HL-60 (cell line): ENCODE measurements at regions not wholly inside any gene's neighbourhood (a gene's known extent, or its start where the extent isn't known, plus 50 kb on each side); places are given as distances from the start of the nearest gene placed in this dataset.

ENCODE experiments used
- GABPA ChIP-seq: IDR thresholded peaks from 2 replicates; pipeline ENCODE4 v1.6.1; 2012; ENCODE audit warnings: low read depth
- POLR2AphosphoS5 ChIP-seq: IDR thresholded peaks from 2 replicates; pipeline ENCODE4 v1.6.1; 2012; ENCODE audit warnings: low read depth
- TF ChIP-seq, protein P1 (sequence below): IDR thresholded peaks from one replicate; pipeline ENCODE4 v1.5.1; 2011; ENCODE audit warnings: low read length, control low read depth, inconsistent platforms; ENCODE audit not compliant: insufficient read depth

DNA sequence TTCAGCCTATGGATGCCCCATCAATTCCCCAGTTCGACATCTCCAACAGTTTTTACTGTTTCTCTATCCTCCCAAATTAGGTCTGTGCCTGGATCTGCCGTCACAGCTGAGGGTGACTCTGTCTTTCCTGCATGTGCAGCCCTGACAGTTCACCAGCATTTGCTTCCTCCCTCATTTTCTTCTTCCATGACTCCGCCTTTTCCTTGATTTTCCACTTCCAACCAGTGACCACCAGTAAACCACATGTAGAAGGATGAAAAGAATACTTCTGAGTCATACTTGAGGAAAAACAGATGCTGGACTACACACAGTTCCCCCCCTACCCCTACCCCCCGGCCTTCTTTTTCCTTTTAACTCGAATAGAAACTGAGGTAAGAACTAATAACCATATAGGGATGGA, 311.8 kb upstream of the POM121L12 start:
- TF ChIP-seq, protein P1, sequence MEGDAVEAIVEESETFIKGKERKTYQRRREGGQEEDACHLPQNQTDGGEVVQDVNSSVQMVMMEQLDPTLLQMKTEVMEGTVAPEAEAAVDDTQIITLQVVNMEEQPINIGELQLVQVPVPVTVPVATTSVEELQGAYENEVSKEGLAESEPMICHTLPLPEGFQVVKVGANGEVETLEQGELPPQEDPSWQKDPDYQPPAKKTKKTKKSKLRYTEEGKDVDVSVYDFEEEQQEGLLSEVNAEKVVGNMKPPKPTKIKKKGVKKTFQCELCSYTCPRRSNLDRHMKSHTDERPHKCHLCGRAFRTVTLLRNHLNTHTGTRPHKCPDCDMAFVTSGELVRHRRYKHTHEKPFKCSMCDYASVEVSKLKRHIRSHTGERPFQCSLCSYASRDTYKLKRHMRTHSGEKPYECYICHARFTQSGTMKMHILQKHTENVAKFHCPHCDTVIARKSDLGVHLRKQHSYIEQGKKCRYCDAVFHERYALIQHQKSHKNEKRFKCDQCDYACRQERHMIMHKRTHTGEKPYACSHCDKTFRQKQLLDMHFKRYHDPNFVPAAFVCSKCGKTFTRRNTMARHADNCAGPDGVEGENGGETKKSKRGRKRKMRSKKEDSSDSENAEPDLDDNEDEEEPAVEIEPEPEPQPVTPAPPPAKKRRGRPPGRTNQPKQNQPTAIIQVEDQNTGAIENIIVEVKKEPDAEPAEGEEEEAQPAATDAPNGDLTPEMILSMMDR: no peak
- TF ChIP-seq POLR2AphosphoS5 (no peak), GABPA (no peak)
